ENCODE measurements at regions not wholly inside any gene's neighbourhood (a gene's known extent, or its start where the extent isn't known, plus 50 kb on each side); places are given as distances from the start of the nearest gene placed in this dataset.

GRCh38 chr20:2237059-2237458, 58.7 kb upstream of the TGM3 start:
- DNase-seq = peak; percentile 92

GRCh38 chr20:2238601-2239000, 57.2 kb upstream of the TGM3 start:
- DNase-seq = no peak

- DNase-seq = no peak
These were observed 55.0 kb upstream of the TGM3 start for GRCh38 chr20:2240835-2241234.

- no peak for DNase-seq
These were observed 53.1 kb upstream of the TGM3 start for GRCh38 chr20:2242678-2243077.

GRCh38 chr20:2244523-2244922, 51.3 kb upstream of the TGM3 start:
- DNase-seq = no peak

GRCh38 chr20:2244993-2245392, 50.8 kb upstream of the TGM3 start:
- DNase-seq = no peak

GRCh38 chr20:2245637-2246036, 50.2 kb upstream of the TGM3 start:
- DNase-seq = no peak
